Activated CD4-positive, alpha-beta T cell treated with anti-CD3 and anti-CD28 coated beads, Interleukin-2, Interleukin-4, amounts not matched to agents 100 ng/mL and 50 ng/mL, durations not matched to agents 16 hours and 8 hours (primary cell): ENCODE measurements at regions not wholly inside any gene's neighbourhood (a gene's known extent, or its start where the extent isn't known, plus 50 kb on each side); places are given as distances from the start of the nearest gene placed in this dataset.

Experiments
- DNase-seq: peaks from one replicate; pipeline ENCODE4 v3.0.0-alpha.2; 2020; ENCODE audit warnings: low spot score

- DNase-seq: no peak
Observed at GRCh38 chr13:78004821-78005220, 86.2 kb upstream of the EDNRB start.

- no peak for DNase-seq
Observed at GRCh38 chr13:77999746-78000145, 81.1 kb upstream of the EDNRB start.

- DNase-seq: no peak
Observed at GRCh38 chr13:77994166-77994565, 75.5 kb upstream of the EDNRB start.

- DNase-seq: no peak
Observed at GRCh38 chr13:77991003-77991402, 72.4 kb upstream of the EDNRB start.

- no peak for DNase-seq
Observed at GRCh38 chr13:77989281-77989680, 70.7 kb upstream of the EDNRB start.

- DNase-seq: no peak
Observed at GRCh38 chr13:77988355-77988754, 69.7 kb upstream of the EDNRB start.

GRCh38 chr13:77986713-77987112 lies 68.1 kb upstream of the EDNRB start:
- no peak for DNase-seq

- no peak for DNase-seq
Observed at GRCh38 chr13:77985866-77986636, 67.4 kb upstream of the EDNRB start.

GRCh38 chr13:77981281-77981881 lies 62.8 kb upstream of the EDNRB start:
- DNase-seq: no peak

- no peak for DNase-seq
Observed at GRCh38 chr13:77980592-77980991, 62.0 kb upstream of the EDNRB start.

GRCh38 chr13:77979721-77980385 lies 61.2 kb upstream of the EDNRB start:
- no peak for DNase-seq

- no peak for DNase-seq
Observed at GRCh38 chr13:77975358-77976042, 56.9 kb upstream of the EDNRB start.

GRCh38 chr13:77969299-77969698 lies 50.7 kb upstream of the EDNRB start:
- no peak for DNase-seq
